GM12892 (cell line): ENCODE measurements at regions not wholly inside any gene's neighbourhood (a gene's known extent, or its start where the extent isn't known, plus 50 kb on each side); places are given as distances from the start of the nearest gene placed in this dataset.

ENCODE experiments used
- POLR2A ChIP-seq: IDR thresholded peaks from 2 replicates; pipeline ENCODE4 v1.6.1; 2011; ENCODE audit warnings: low read depth, low read length, control low read depth
- POLR2AphosphoS5 ChIP-seq: IDR thresholded peaks from 2 replicates; pipeline ENCODE4 v1.6.1; 2011; ENCODE audit warnings: low read depth, low read length, control low read depth
- TAF1 ChIP-seq: IDR thresholded peaks from 2 replicates; pipeline ENCODE4 v1.6.1; 2011; ENCODE audit warnings: low read depth, mild to moderate bottlenecking, control low read depth, low read length, borderline replicate concordance

DNA sequence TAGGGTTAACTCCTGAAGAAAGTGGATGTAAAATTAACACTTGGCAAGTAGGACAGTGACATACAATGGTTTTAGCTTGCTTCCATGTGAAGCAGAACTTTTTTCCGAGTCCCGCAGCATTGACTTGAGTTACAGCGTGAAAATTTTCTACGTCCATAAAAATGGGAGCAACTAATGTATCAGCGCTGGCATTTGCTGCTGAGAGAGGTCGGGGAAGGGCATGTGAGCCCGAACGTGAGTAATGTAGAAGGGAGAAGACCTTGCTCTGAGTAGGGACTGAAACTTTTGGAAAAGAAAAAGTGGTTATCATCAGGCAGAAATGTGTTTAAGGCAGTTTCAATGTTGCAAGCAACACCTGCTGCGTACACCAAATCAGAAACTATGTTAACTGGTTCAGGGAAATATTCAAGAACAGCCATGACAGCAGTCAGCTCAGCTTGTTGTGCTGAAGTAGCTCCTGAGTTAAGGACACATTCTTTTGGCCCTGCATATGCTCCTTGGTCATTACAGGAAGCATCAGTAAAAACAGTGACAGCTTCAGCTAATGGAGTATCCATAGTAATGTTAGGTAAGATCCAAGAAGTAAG is 70.9 kb upstream of the ARL4D start:
- TF ChIP-seq POLR2A, result no peak
- no peak for TF ChIP-seq TAF1
- TF ChIP-seq POLR2AphosphoS5, result no peak
